ENCODE measurements at regions not wholly inside any gene's neighbourhood (a gene's known extent, or its start where the extent isn't known, plus 50 kb on each side); places are given as distances from the start of the nearest gene placed in this dataset.

- H3K4me1 ChIP-seq (ENCODE audit: insufficient read depth) = no peaks in the 10 kb centered on the region
- no peak overlapping the region for H3K27ac ChIP-seq
- no peaks in the 10 kb centered on the region for H3K9me3 ChIP-seq
- intact Hi-C loops (cut with DNase I) = loop anchor here in 1 of 4 donors (10.0 kb wide), 1 partner anchor 241 kb away; no protein-coding TSS in a partner anchor
- 56 to 78% (median 67%) methylated on average over 6 of the region's 6 CpGs for WGBS, 3 donors
- no peak for DNase-seq
- no peak for TF ChIP-seq EP300 (IDR thresholded peaks at IDR 0.05)
- no peak for TF ChIP-seq POLR2A (IDR thresholded peaks at IDR 0.05)
- no peak for TF ChIP-seq CTCF (IDR thresholded peaks at IDR 0.05)
- H3K4me3 ChIP-seq = no peak overlapping the region
- no peaks in the 10 kb centered on the region for H3K36me3 ChIP-seq
- H3K27me3 ChIP-seq = no peaks in the 10 kb centered on the region
These were observed 85.8 kb upstream of the PRKCQ start for GRCh38 chr10:6665847-6666246.

DNA sequence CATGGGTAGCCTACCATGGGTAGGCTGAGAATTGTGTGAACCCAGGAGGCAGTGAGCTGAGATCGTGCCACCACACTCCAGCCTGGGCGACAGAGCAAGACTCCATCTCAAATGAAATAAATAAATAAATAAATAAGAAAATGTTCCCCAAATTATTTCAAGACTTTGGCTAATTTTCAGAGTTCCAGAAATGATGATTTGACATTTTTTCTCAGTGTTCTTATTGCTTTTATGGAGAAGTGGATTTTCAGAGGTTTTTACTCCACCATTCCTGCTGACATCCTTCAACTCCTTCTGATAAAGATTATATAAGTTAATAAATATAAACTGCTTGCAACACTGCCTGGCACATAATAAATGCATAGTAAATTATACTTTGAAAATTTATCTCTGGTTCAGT, 80.4 kb upstream of the PRKCQ start:
- 82 to 97% (median 91%) methylated on average over 2 of the region's 2 CpGs for WGBS, 3 donors
- TF ChIP-seq CTCF (IDR thresholded peaks at IDR 0.05) (no peak), POLR2A (IDR thresholded peaks at IDR 0.05) (no peak), EP300 (IDR thresholded peaks at IDR 0.05) (no peak)

GRCh38 chr10:6659451-6659850, 79.4 kb upstream of the PRKCQ start:
- no peak for TF ChIP-seq POLR2A (IDR thresholded peaks at IDR 0.05)
- no peak for TF ChIP-seq CTCF (IDR thresholded peaks at IDR 0.05)
- no peak for TF ChIP-seq EP300 (IDR thresholded peaks at IDR 0.05)

More for the DNA sequence above, 80.4 kb upstream of the PRKCQ start:
- H3K4me3 ChIP-seq = no peak overlapping the region
- H3K27ac ChIP-seq = no peak overlapping the region
- no peaks in the 10 kb centered on the region for H3K36me3 ChIP-seq
- H3K9me3 ChIP-seq = no peaks in the 10 kb centered on the region
- DNase-seq = no peak
- no peaks in the 10 kb centered on the region for H3K27me3 ChIP-seq
- H3K4me1 ChIP-seq (ENCODE audit: insufficient read depth) = no peaks in the 10 kb centered on the region
- intact Hi-C loops (cut with DNase I) = loop anchor here in 1 of 4 donors (10.0 kb wide), 1 partner anchor 236 kb away; no protein-coding TSS in a partner anchor

GRCh38 chr10:6657669-6658068, 77.6 kb upstream of the PRKCQ start:
- intact Hi-C loops (cut with DNase I) = no loop called here
- Histone ChIP-seq H3K4me1 (ENCODE audit: insufficient read depth) (no peaks in the 10 kb centered on the region), H3K36me3 (no peaks in the 10 kb centered on the region), H3K4me3 (no peak overlapping the region), H3K9me3 (no peaks in the 10 kb centered on the region), H3K27ac (no peak overlapping the region), H3K27me3 (no peaks in the 10 kb centered on the region)
- TF ChIP-seq CTCF (IDR thresholded peaks at IDR 0.05) (no peak), EP300 (IDR thresholded peaks at IDR 0.05) (no peak), POLR2A (IDR thresholded peaks at IDR 0.05) (no peak)
- 89 to 94% (median 92%) methylated on average over 1 of the region's 1 CpG for WGBS, 3 donors
- no peak for DNase-seq

More at GRCh38 chr10:6659451-6659850, 79.4 kb upstream of the PRKCQ start:
- no peak for DNase-seq
- no peaks in the 10 kb centered on the region for H3K36me3 ChIP-seq
- H3K9me3 ChIP-seq = no peaks in the 10 kb centered on the region
- intact Hi-C loops (cut with DNase I) = no loop called here
- no peak overlapping the region for H3K4me3 ChIP-seq
- no peaks in the 10 kb centered on the region for H3K27me3 ChIP-seq
- no peak overlapping the region for H3K27ac ChIP-seq
- no peaks in the 10 kb centered on the region for H3K4me1 ChIP-seq (ENCODE audit: insufficient read depth)
